GM18499 (cell line): ENCODE measurements at regions not wholly inside any gene's neighbourhood (a gene's known extent, or its start where the extent isn't known, plus 50 kb on each side); places are given as distances from the start of the nearest gene placed in this dataset.
"Not testable (repeated sequence)": the region's sequence is repeated elsewhere in the genome, so short reads cannot be mapped to it uniquely, and the experiment has no call there.

Experiments
- ATAC-seq: cut with Tn5 transposase; IDR thresholded peaks from one replicate; pipeline ENCODE4 v1.9.1; 2021; ENCODE audit warnings: moderate number of reproducible peaks; ENCODE audit not compliant: insufficient read depth, unreplicated experiment

GRCh38 chr12:70069221-70070105, 173.8 kb upstream of the CNOT2 start:
- no peak for ATAC-seq

- no peak for ATAC-seq
Measured at GRCh38 chr12:70070494-70071007, 172.7 kb upstream of the CNOT2 start.

DNA sequence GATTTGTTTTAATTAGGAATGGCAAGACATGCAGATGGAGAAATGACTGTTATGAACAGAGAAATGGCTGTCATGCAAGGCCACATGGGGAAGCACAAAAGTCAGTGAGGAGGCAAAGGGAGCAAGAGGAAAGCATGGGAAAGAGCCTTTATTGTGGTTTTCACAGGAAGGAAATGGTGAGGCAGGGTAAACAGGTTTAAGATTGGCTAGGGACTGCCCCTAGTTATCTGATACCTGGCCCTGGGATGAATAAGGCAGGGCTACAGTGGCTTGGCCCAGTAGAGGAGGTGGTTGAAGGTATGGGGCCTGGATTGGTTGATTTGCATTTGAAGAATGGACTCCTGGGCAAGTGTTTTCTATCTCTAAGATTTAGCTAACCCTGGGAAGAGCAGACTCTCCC, 168.7 kb upstream of the CNOT2 start:
- no peak for ATAC-seq

GRCh38 chr12:70077441-70077840, 165.8 kb upstream of the CNOT2 start:
- no peak for ATAC-seq

GRCh38 chr12:70078161-70078560, 165.1 kb upstream of the CNOT2 start:
- ATAC-seq, result no peak

- ATAC-seq, result no peak
Measured at GRCh38 chr12:70080566-70080965, 162.7 kb upstream of the CNOT2 start.

- ATAC-seq, result no peak
Measured at GRCh38 chr12:70082997-70083676, 160.1 kb upstream of the CNOT2 start.

- no peak for ATAC-seq
Measured at GRCh38 chr12:70083677-70084020, 159.6 kb upstream of the CNOT2 start.

DNA sequence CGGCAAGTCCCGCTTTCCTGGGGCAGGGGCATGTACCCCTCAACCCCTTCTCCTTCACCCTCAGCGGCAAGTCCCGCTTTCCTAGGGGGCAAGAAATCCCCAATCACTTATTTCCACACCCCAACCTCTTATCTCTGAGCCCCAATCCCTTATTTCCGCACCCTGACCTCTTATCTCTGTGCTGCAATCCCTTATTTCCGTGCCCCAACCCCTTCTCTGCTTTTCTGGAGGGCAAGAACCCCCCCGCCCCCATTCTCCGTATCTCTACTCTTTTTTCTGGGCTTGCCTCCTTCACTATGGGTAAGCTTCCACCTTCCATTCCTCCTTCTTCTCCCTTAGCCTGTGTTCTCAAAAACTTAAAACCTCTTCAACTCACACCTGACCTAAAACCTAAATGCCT, 156.9 kb upstream of the CNOT2 start:
- ATAC-seq, result not testable (repeated sequence)

DNA sequence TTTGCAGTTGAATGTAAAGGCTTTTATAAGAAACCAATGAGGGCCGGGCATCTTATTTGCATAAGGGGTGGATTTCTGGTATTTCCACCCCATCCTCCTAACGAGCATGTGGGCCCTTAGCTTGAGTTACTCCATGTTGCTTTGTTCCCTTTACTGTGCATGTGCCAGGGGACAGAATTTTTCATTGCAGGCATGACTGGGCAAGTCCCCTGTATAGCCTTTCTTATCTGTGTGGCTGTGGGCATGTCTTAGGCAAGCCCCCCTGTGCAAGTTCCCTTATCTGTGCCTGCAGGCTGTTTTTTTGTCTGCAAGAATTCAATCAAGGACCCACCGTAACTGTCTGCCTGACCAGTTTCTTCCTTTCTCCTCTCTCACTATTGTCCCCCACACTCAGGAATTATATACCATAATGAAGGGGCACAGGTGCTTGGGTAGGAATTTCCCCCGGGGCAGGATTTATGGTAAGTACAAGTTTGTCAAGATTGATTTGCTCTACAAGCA, 152.2 kb upstream of the CNOT2 start:
- no peak for ATAC-seq

GRCh38 chr12:70094467-70094866, 148.8 kb upstream of the CNOT2 start:
- ATAC-seq, result no peak

GRCh38 chr12:70096759-70097410, 146.3 kb upstream of the CNOT2 start:
- ATAC-seq, result no peak

- no peak for ATAC-seq
Measured at GRCh38 chr12:70101064-70101463, 142.2 kb upstream of the CNOT2 start.

DNA sequence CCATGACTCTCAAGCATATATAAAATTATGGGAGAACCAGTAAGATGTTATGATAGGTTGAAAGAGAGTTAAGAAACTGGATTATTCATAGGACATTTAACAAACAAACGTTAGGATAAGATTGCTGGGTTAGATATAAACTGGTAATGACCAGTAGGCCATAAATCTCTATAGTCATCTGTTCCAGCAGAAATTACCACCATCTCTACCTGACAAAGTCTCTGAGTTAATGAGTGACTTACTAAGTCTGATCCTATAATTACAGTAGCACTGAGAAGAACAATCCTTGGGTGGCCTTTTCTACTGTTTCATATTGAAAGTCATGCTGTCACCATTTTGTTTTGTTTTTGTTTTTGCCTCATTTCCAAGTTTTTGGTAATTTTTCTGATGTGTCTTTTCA, 136.9 kb upstream of the CNOT2 start:
- ATAC-seq, result no peak

DNA sequence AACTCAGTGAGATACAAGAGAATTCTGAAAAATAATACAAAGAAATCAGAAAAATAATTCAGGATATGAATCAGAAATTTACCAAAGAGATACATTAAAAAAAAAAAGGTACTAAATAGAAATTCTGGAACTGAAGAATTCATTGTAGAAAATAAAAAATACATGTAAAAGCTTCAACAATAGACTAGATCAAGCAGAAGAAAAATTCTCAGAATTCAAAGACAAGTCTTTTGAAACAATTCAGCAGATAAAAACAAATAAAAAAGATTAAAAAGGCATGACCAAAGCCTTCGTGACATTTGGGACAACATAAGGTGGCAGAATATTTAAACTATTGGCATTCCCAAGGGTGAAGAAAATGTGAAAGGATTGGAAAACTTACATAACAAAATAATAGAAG, 133.1 kb upstream of the CNOT2 start:
- no peak for ATAC-seq

DNA sequence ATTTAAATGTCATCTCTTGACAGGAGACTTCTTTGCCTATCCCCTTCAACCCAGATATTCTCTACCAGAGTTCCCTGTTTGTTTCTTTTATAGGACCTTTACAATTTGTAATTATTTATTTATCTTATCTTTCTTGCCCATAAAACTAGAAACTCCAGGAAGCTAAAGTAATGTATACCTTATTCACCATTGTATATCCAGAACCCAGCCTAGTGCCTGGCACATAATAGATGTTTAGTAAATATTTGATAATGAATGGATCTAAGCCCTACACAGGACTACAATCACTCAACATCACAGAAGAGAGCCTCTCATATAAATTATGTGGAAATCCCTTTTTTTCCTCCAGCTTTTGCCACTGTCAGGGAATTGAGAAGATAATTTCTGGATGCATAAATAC, 125.6 kb upstream of the CNOT2 start:
- ATAC-seq, result no peak

DNA sequence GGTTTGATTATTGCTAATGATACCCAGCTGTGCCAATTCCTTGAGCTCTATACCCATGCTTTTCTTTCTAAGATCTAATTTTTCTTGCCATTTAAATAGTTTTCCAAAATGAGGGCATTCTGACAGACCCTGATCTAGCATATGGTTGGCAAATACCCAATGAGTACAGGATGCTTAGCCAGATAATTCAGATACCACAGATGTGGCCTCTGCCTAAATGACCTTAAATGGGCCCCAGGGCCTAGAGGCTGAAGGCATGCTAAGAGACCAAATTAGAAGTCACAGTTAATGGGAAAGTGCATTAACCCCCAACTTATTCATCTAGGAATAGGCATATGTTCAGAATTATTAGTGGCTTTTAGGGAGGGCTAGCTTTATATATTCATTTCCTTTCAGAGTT, 122.3 kb upstream of the CNOT2 start:
- no peak for ATAC-seq

GRCh38 chr12:70121562-70121961, 121.7 kb upstream of the CNOT2 start:
- no peak for ATAC-seq

- no peak for ATAC-seq
Measured at GRCh38 chr12:70122804-70123203, 120.4 kb upstream of the CNOT2 start.

DNA sequence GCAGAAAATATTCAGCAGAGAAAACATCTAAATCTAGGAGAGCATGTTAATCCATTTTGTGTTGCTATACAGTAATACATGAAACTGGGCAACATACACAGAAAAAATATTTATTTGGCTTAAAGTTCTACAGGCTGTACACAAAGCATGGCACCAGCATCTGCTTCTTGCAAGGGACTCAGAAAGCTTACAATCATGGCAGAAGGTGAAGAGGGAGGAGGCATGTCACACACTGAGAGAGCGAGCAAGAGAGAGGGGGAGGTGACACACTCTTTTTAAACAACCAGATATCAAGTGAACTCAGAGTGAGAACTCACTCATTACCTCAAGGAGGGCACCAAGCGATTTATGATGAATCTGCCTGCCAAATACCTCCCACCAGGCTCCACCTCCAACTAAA, 94.2 kb upstream of the CNOT2 start:
- no peak for ATAC-seq

- ATAC-seq, result no peak
Measured at GRCh38 chr12:70149665-70150064, 93.6 kb upstream of the CNOT2 start.
